ENCODE measurements at regions not wholly inside any gene's neighbourhood (a gene's known extent, or its start where the extent isn't known, plus 50 kb on each side); places are given as distances from the start of the nearest gene placed in this dataset.

DNA sequence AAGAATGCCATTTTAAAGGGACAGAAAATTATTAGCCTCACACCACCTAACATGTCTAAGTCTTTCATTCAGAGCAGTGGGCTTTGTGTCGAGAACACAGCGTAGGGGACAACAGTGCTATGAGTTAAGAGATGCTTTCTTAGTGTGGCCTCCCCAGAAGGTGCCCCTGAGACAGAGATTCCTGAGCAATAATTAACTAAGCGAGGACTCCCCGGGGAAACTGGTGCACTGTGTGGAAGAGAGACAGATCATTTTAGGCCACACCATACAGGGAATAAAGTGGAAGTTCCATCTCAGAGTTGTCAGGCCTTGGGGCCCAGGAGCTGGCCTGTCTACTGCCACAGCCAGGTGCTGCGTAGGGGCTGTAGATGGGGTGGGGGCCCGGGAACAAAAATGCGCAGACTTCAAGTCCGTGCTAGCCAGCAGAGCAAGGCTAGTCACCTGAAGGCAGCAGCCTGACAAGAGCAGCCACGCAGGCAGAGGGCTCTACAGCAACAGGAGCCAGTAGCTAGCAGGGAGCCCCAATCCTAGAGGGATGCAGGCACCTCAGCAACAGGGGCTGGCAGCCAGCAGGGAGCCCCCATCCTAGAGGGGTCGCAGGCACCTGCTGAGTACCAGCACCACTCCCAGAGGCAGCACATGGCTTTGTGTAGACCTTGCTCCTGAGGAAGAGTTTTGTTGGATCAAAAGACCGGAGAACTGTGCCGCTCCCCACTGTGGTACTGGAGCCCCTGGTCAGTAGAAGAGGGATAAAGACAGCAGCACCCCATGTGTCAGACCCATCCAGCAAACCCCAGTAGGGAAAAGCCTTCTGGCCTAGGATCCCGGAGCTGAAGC, 63.0 kb upstream of the NXT1 start:
- no peak overlapping the region for H3K9ac ChIP-seq (ENCODE audit: low read length in 3 of 3)
- FAIRE-seq (no peak), DNase-seq (peak in 3 of 5 donors; percentile 7 to 26 (median 12))
- no peak overlapping the region for H3K4me3 ChIP-seq (ENCODE audit: low read length in 3 of 3)
- intact Hi-C loops (cut with DNase I): no loop called here
- H3K4me1 ChIP-seq (ENCODE audit: control insufficient read depth in 2 of 3, insufficient read depth in 2 of 3, low read depth in 1 of 3, low read length in 3 of 3): no peaks in the 10 kb centered on the region
- H3K27ac ChIP-seq (ENCODE audit: low read depth in 2 of 2, low read length in 2 of 2): no peak overlapping the region
- TF ChIP-seq, protein P1, sequence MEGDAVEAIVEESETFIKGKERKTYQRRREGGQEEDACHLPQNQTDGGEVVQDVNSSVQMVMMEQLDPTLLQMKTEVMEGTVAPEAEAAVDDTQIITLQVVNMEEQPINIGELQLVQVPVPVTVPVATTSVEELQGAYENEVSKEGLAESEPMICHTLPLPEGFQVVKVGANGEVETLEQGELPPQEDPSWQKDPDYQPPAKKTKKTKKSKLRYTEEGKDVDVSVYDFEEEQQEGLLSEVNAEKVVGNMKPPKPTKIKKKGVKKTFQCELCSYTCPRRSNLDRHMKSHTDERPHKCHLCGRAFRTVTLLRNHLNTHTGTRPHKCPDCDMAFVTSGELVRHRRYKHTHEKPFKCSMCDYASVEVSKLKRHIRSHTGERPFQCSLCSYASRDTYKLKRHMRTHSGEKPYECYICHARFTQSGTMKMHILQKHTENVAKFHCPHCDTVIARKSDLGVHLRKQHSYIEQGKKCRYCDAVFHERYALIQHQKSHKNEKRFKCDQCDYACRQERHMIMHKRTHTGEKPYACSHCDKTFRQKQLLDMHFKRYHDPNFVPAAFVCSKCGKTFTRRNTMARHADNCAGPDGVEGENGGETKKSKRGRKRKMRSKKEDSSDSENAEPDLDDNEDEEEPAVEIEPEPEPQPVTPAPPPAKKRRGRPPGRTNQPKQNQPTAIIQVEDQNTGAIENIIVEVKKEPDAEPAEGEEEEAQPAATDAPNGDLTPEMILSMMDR (IDR thresholded peaks at IDR 0.05; ENCODE audit: borderline replicate concordance, extremely low read depth, insufficient read depth): no peak
- H3K36me3 ChIP-seq (ENCODE audit: control insufficient read depth in 2 of 3, insufficient read depth in 3 of 3, low read length in 3 of 3): no peaks in the 10 kb centered on the region
- H3K27me3 ChIP-seq (ENCODE audit: control insufficient read depth, insufficient read depth, low read length): no peaks in the 10 kb centered on the region
- H3K9me3 ChIP-seq (ENCODE audit: control insufficient read depth in 2 of 3, insufficient read depth in 1 of 3, low read length in 3 of 3): no peaks in the 10 kb centered on the region

DNA sequence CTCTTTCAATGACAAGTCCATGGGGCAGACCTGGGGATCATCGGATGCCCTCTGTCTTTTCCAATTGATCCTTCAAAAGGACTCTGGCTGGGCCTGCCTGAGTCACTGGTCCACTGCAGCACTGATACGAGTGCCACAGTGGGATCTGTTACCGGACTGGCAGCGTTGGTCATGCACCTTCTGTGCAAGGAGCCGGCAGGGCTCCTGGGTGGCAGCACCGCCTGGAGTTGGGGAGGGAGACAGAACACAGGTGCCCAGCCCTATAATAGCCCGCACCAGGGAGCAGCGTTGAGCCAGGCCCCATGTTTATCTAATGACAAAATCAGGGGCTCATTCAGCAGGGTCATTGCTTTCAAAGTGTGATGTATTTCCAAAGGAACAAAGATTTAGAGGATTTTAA, 64.2 kb upstream of the NXT1 start:
- Histone ChIP-seq H3K4me1 (ENCODE audit: control insufficient read depth in 2 of 3, insufficient read depth in 2 of 3, low read depth in 1 of 3, low read length in 3 of 3) (no peaks in the 10 kb centered on the region), H3K9ac (ENCODE audit: low read length in 3 of 3) (no peak overlapping the region), H3K27ac (ENCODE audit: low read depth in 2 of 2, low read length in 2 of 2) (no peak overlapping the region), H3K9me3 (ENCODE audit: control insufficient read depth in 2 of 3, insufficient read depth in 1 of 3, low read length in 3 of 3) (no peaks in the 10 kb centered on the region), H3K4me3 (ENCODE audit: low read length in 3 of 3) (no peak overlapping the region), H3K27me3 (ENCODE audit: control insufficient read depth, insufficient read depth, low read length) (no peaks in the 10 kb centered on the region), H3K36me3 (ENCODE audit: control insufficient read depth in 2 of 3, insufficient read depth in 3 of 3, low read length in 3 of 3) (no peaks in the 10 kb centered on the region)
- intact Hi-C loops (cut with DNase I): no loop called here
- no peak for DNase-seq
- TF ChIP-seq, protein P1 (IDR thresholded peaks at IDR 0.05; ENCODE audit: borderline replicate concordance, extremely low read depth, insufficient read depth): no peak
- FAIRE-seq: no peak

DNA sequence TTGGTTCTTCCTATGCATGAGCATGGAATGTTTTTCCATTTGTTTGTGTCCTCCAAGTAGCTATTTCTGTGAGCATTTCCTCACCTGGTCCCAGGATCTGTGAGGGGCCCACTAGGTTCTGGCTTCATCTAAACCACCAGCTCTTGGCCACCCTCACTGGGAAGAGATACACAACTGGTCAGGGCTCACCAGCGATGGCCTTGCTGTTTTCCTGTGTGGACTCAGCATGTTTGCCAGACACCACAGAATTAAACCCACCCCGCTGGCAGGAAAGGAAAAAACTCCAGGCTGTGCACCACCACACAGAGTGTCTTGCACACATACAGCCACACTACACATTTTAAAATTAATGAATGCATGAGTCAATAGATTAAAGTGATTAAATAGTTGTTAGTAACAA, 65.1 kb upstream of the NXT1 start:
- intact Hi-C loops (cut with DNase I): no loop called here
- no peak for DNase-seq
- no peaks in the 10 kb centered on the region for H3K27me3 ChIP-seq (ENCODE audit: control insufficient read depth, insufficient read depth, low read length)

More for the DNA sequence above, 65.1 kb upstream of the NXT1 start:
- no peak for FAIRE-seq
- no peaks in the 10 kb centered on the region for H3K9me3 ChIP-seq (ENCODE audit: control insufficient read depth in 2 of 3, insufficient read depth in 1 of 3, low read length in 3 of 3)
- no peaks in the 10 kb centered on the region for H3K36me3 ChIP-seq (ENCODE audit: control insufficient read depth in 2 of 3, insufficient read depth in 3 of 3, low read length in 3 of 3)
- H3K4me1 ChIP-seq (ENCODE audit: control insufficient read depth in 2 of 3, insufficient read depth in 2 of 3, low read depth in 1 of 3, low read length in 3 of 3): no peaks in the 10 kb centered on the region
- no peak overlapping the region for H3K4me3 ChIP-seq (ENCODE audit: low read length in 3 of 3)
- no peak overlapping the region for H3K27ac ChIP-seq (ENCODE audit: low read depth in 2 of 2, low read length in 2 of 2)
- TF ChIP-seq, protein P1 (IDR thresholded peaks at IDR 0.05; ENCODE audit: borderline replicate concordance, extremely low read depth, insufficient read depth): no peak
- no peak overlapping the region for H3K9ac ChIP-seq (ENCODE audit: low read length in 3 of 3)

All from kidney (tissue), 13 donors.